HCT116 (cell line): ENCODE measurements at regions not wholly inside any gene's neighbourhood (a gene's known extent, or its start where the extent isn't known, plus 50 kb on each side); places are given as distances from the start of the nearest gene placed in this dataset.

Source experiments
- ATAC-seq: fragments of 200-7000 bp; cut with Tn5 transposase; 2 replicates; pipeline ENCODE4 v1.9.1; 2020; ENCODE audit warnings: mild to moderate bottlenecking, moderate library complexity
- BruUV-seq: library from RNA; stranded (reverse); fragments of 400-500 nt; replicated peaks from 2 replicates; lab custom pipeline; 2021; lab: Mats Ljungman, UMichigan
- CTCF ChIA-PET: fragments of 300-600 bp; sonication (Branson Sonifier 250); formaldehyde crosslinking; loops from one replicate; lab custom pipeline; 2021; ENCODE audit warnings: antibody characterized with exemption; lab: Charles Lee
- POLR2A ChIA-PET: fragments of 300-600, 350-600 bp; sonication (Branson Sonifier 250); formaldehyde crosslinking; loops from one replicate; lab custom pipeline; 2021; ENCODE audit warnings: antibody characterized with exemption; lab: Charles Lee
- RAD21 ChIA-PET, 2 experiments: fragments of 300-600 bp; sonication (Branson Sonifier 250); formaldehyde crosslinking; loops; one replicate each; lab custom pipeline; 2023; ENCODE audit warnings: low total read pairs in 2 of 2; ENCODE audit not compliant: uncharacterized antibody in 2 of 2, unreplicated experiment in 2 of 2, low non-redundant PET in 1 of 2; lab: Charles Lee
- DNase-seq: peaks from one replicate; pipeline ENCODE4 v3.0.0-alpha.2; 2010; ENCODE audit warnings: low read depth, low spot score
- H2AFZ ChIP-seq: fragments of 200-600 bp; shearing (Covaris generic), sonication (generic); 2 replicates; pipeline ENCODE4 v1.6.1; 2017; ENCODE audit warnings: low read depth, mixed run types, mixed read lengths, antibody characterized with exemption, low read length; ENCODE audit not compliant: poor library complexity, severe bottlenecking
- H3K27ac ChIP-seq: 2 replicates; pipeline ENCODE4 v1.5.1; 2012; ENCODE audit warnings: low read depth, low read length
- H3K27me3 ChIP-seq: fragments of 200-600 bp; sonication (generic); 2 replicates; pipeline ENCODE4 v1.6.1; 2016; ENCODE audit warnings: mixed run types, low read length, mixed read lengths; ENCODE audit not compliant: insufficient read depth
- H3K36me3 ChIP-seq, 2 experiments: fragments of 200-500 bp in 1 of 2; fragments of 200-600 bp in 1 of 2; sonication (Bioruptor generic) in 1 of 2; sonication (generic) in 1 of 2; 2 replicates each; pipeline versions ENCODE4 v1.5.1 to v1.6.1; 2014 to 2016; ENCODE audit warnings: low read length in 2 of 2, inconsistent platforms in 1 of 2, mixed read lengths in 1 of 2, mixed run types in 1 of 2; ENCODE audit not compliant: insufficient read depth in 2 of 2, control insufficient read depth in 1 of 2
- H3K4me1 ChIP-seq, 2 experiments: fragments of 200-600 bp in 1 of 2; sonication (generic) in 1 of 2; 2 replicates each; pipeline versions ENCODE4 v1.5.1 to v1.6.1; 2012 to 2017; ENCODE audit warnings: low read length in 2 of 2, inconsistent platforms in 1 of 2, mild to moderate bottlenecking in 1 of 2, mixed read lengths in 1 of 2, mixed run types in 1 of 2, moderate library complexity in 1 of 2; ENCODE audit not compliant: insufficient read depth in 2 of 2, control insufficient read depth in 1 of 2
- H3K4me2 ChIP-seq: fragments of 200-600 bp; sonication (generic); 2 replicates; pipeline ENCODE4 v1.6.1; 2017; ENCODE audit warnings: mixed run types, low read length, mixed read lengths
- H3K4me3 ChIP-seq, 2 experiments: fragments of 200-600 bp in 1 of 2; sonication (generic) in 1 of 2; replicated peaks in 1 of 2; 2 replicates each; pipeline ENCODE4 v1.5.1; 2011 to 2016; ENCODE audit warnings: low read length in 2 of 2, control low read depth in 1 of 2, low read depth in 1 of 2, mild to moderate bottlenecking in 1 of 2, mixed read lengths in 1 of 2, mixed run types in 1 of 2
- H3K79me2 ChIP-seq: fragments of 200-600 bp; sonication (generic); 2 replicates; pipeline ENCODE4 v1.6.1; 2017; ENCODE audit warnings: mild to moderate bottlenecking, mixed run types, low read length, moderate library complexity, mixed read lengths; ENCODE audit not compliant: insufficient read depth
- H3K9ac ChIP-seq: fragments of 200-600 bp; sonication (generic); 2 replicates; pipeline ENCODE4 v1.6.1; 2016; ENCODE audit warnings: low read length, mixed read lengths
- H3K9me2 ChIP-seq: fragments of 200-600 bp; sonication (generic), shearing (Covaris generic); 2 replicates; pipeline ENCODE4 v1.6.1; 2017; ENCODE audit warnings: mixed run types, mild to moderate bottlenecking, moderate library complexity; ENCODE audit not compliant: insufficient read depth
- H3K9me3 ChIP-seq, 2 experiments: fragments of 200-500 bp in 1 of 2; fragments of 200-600 bp in 1 of 2; sonication (Bioruptor generic) in 1 of 2; sonication (generic) in 1 of 2; 2 replicates each; pipeline ENCODE4 v1.6.1; 2014 to 2017; ENCODE audit warnings: low read length in 2 of 2, mixed read lengths in 2 of 2, inconsistent platforms in 1 of 2, low read depth in 1 of 2, mild to moderate bottlenecking in 1 of 2, mixed run types in 1 of 2, moderate library complexity in 1 of 2; ENCODE audit not compliant: control insufficient read depth in 1 of 2, insufficient read depth in 1 of 2
- H4K20me1 ChIP-seq: fragments of 200-600 bp; sonication (generic), shearing (Covaris generic); 2 replicates; pipeline ENCODE4 v1.6.1; 2017; ENCODE audit warnings: mixed run types, mild to moderate bottlenecking, moderate library complexity; ENCODE audit not compliant: insufficient read depth
- EGR1 ChIP-seq: IDR thresholded peaks from 2 replicates; pipeline ENCODE4 v1.6.1; 2012; ENCODE audit warnings: low read depth
- ELF1 ChIP-seq: IDR thresholded peaks from 2 replicates; pipeline ENCODE4 v1.6.1; 2012; ENCODE audit warnings: low read depth, borderline replicate concordance
- FOSL1 ChIP-seq: IDR thresholded peaks from 2 replicates; pipeline ENCODE4 v1.6.1; 2012; ENCODE audit warnings: low read depth
- POLR2A ChIP-seq: IDR thresholded peaks from 2 replicates; pipeline ENCODE4 v1.7.0; 2011; ENCODE audit warnings: borderline replicate concordance; ENCODE audit not compliant: insufficient read depth, insufficient read length; ENCODE audit errors: extremely low read depth
- SIN3A ChIP-seq: IDR thresholded peaks from 2 replicates; pipeline ENCODE4 v1.6.1; 2012; ENCODE audit warnings: low read depth
- intact Hi-C: fragments of 100-400 bp; cut with micrococcal nuclease; formaldehyde crosslinking; loops from 2 replicates; pipeline ENCODE4 v1.10.0; 2022

- CTCF ChIA-PET, result interaction anchor here (1.9 kb wide), 1 partner anchor 49 kb away, joined by 11 read pairs; no protein-coding TSS in a partner anchor
- Histone ChIP-seq H3K9me2 (no peaks in the 10 kb centered on the region), H2AFZ (peak overlapping the region; percentile 89), H4K20me1 (no peaks in the 10 kb centered on the region), H3K36me3 (no peaks in the 10 kb centered on the region), H3K4me1 (peaks cover 13 to 30% of the 10 kb centered on the region in 2 experiments; a peak in 3 of 4 replicates), H3K4me3 (no peak overlapping the region), H3K27ac (no peak overlapping the region), H3K27me3 (no peaks in the 10 kb centered on the region), H3K9me3 (peaks cover 0 to 5% of the 10 kb centered on the region in 2 experiments; a peak in 2 of 4 replicates), H3K9ac (no peak overlapping the region), H3K4me2 (no peak overlapping the region), H3K79me2 (no peaks in the 10 kb centered on the region)
- no peak for TF ChIP-seq EGR1
- ATAC-seq (no peak), DNase-seq (no peak)
- intact Hi-C loops, result no loop called here
- RAD21 ChIA-PET, result no interaction called here
- POLR2A ChIA-PET, result no interaction called here
- BruUV-seq, result no TSS peak
These were observed 89.0 kb upstream of the HMCN1 start for GRCh38 chr1:185645162-185645640.

- H3K4me2 ChIP-seq, result no peak overlapping the region
- TF ChIP-seq ELF1 (no peak), POLR2A (no peak), FOSL1 (peak; percentile 25; the same call in 1 of the 2 replicates), SIN3A (no peak)
- POLR2A ChIA-PET, result no interaction called here
- RAD21 ChIA-PET, result no interaction called here
- ATAC-seq, result no peak
- no peak overlapping the region for H3K9ac ChIP-seq
- peaks cover 13 to 30% of the 10 kb centered on the region in 2 experiments; a peak in 3 of 4 replicates for H3K4me1 ChIP-seq
- H3K27ac ChIP-seq, result no peak overlapping the region
- no peaks in the 10 kb centered on the region for H3K27me3 ChIP-seq
- intact Hi-C loops, result no loop called here
- H4K20me1 ChIP-seq, result no peaks in the 10 kb centered on the region
- no peak overlapping the region for H2AFZ ChIP-seq
- DNase-seq, result no peak
- H3K36me3 ChIP-seq, result no peaks in the 10 kb centered on the region
- H3K4me3 ChIP-seq, result no peak overlapping the region
- no TSS peak for BruUV-seq
- CTCF ChIA-PET, result no interaction called here
- H3K79me2 ChIP-seq, result no peaks in the 10 kb centered on the region
- H3K9me3 ChIP-seq, result peaks cover 0 to 5% of the 10 kb centered on the region in 2 experiments; a peak in 2 of 4 replicates
- H3K9me2 ChIP-seq, result no peaks in the 10 kb centered on the region
These were observed 89.7 kb upstream of the HMCN1 start for GRCh38 chr1:185644531-185644930.
